Neural crest cell (in vitro differentiated cells): ENCODE measurements at regions not wholly inside any gene's neighbourhood (a gene's known extent, or its start where the extent isn't known, plus 50 kb on each side); places are given as distances from the start of the nearest gene placed in this dataset.

Source experiments
- DNase-seq: peaks from one replicate; pipeline ENCODE4 v3.0.0; 2021; ENCODE audit warnings: low read depth, mixed read lengths, low spot score
- H3K27ac Mint-ChIP-seq: one replicate; pipeline ENCODE4 v1.8.0; 2021; ENCODE audit warnings: mild to moderate bottlenecking, mixed read lengths; ENCODE audit not compliant: unreplicated experiment
- H3K27me3 Mint-ChIP-seq: 2 replicates; pipeline ENCODE4 v1.8.0; 2021; ENCODE audit warnings: low read depth, mild to moderate bottlenecking, mixed read lengths
- H3K36me3 Mint-ChIP-seq: 2 replicates; pipeline ENCODE4 v1.8.0; 2021; ENCODE audit warnings: low read depth, mild to moderate bottlenecking, mixed read lengths
- H3K4me1 Mint-ChIP-seq: 2 replicates; pipeline ENCODE4 v1.8.0; 2021; ENCODE audit warnings: mixed read lengths
- H3K4me3 Mint-ChIP-seq: one replicate; pipeline ENCODE4 v1.8.0; 2021; ENCODE audit warnings: mild to moderate bottlenecking, mixed read lengths
- H3K9me3 Mint-ChIP-seq: 2 replicates; pipeline ENCODE4 v1.8.0; 2021; ENCODE audit warnings: mixed read lengths
- TF ChIP-seq, protein P1 (sequence below): fragments of 200-600 bp; sonication (generic); conservative IDR thresholded peaks from 2 replicates; pipeline ENCODE4 v1.5.0; 2021; ENCODE audit warnings: antibody characterized with exemption, mild to moderate bottlenecking

DNA sequence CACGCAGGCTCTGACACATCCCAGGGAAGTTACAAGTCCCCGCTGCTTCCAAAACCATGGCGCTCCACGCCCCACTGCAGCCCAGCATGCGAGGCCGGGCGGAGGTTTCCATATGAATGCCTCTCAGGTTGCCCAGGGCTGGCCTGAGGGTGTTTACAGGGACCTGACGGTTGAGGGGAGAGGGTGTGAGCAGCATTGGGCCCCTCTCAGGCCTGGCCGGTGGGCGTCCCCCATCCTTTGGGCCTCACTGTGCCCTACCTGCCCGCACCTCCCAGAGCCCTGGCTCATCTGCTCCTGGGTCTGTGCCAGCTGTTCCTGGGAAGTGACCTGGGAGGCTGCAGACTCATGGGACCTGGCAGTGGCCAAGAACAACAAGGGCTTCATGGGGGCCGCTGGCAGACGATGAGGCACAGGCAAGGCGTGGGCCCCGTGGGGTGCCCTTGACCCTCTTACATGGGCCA, 173.5 kb downstream of the C16orf95 start:
- Mint-ChIP-seq H3K27ac (no peak overlapping the region), H3K36me3 (no peaks in the 10 kb centered on the region), H3K4me1 (peaks cover 9% of the 10 kb centered on the region), H3K27me3 (no peaks in the 10 kb centered on the region), H3K4me3 (no peak overlapping the region), H3K9me3 (peaks cover 1% of the 10 kb centered on the region)
- TF ChIP-seq, protein P1, sequence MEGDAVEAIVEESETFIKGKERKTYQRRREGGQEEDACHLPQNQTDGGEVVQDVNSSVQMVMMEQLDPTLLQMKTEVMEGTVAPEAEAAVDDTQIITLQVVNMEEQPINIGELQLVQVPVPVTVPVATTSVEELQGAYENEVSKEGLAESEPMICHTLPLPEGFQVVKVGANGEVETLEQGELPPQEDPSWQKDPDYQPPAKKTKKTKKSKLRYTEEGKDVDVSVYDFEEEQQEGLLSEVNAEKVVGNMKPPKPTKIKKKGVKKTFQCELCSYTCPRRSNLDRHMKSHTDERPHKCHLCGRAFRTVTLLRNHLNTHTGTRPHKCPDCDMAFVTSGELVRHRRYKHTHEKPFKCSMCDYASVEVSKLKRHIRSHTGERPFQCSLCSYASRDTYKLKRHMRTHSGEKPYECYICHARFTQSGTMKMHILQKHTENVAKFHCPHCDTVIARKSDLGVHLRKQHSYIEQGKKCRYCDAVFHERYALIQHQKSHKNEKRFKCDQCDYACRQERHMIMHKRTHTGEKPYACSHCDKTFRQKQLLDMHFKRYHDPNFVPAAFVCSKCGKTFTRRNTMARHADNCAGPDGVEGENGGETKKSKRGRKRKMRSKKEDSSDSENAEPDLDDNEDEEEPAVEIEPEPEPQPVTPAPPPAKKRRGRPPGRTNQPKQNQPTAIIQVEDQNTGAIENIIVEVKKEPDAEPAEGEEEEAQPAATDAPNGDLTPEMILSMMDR = no peak
- no peak for DNase-seq

DNA sequence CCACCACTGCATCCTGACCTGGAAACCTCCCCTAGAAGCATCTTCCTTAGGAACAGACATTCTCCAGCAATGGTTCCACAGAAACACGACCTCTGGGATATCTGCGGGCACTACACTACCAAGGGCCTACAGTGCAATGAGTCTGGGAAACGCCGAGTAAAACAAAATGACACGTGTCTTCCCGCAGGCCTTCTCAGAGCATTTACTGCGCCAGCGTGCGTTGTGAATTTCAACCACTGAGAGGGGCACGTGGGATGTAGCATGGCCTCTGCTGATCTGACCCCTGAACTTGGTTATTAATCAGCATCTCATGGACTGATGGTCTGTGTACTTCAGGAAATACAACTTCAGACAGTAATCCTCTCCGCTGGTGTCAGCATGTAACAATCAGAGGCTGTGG, 173.0 kb downstream of the C16orf95 start:
- H3K4me3 Mint-ChIP-seq = no peak overlapping the region
- DNase-seq = no peak
- peaks cover 6% of the 10 kb centered on the region for H3K4me1 Mint-ChIP-seq
- H3K9me3 Mint-ChIP-seq = peaks cover 5% of the 10 kb centered on the region
- TF ChIP-seq, protein P1 = no peak
- no peak overlapping the region for H3K27ac Mint-ChIP-seq
- H3K36me3 Mint-ChIP-seq = no peaks in the 10 kb centered on the region
- H3K27me3 Mint-ChIP-seq = no peaks in the 10 kb centered on the region

DNA sequence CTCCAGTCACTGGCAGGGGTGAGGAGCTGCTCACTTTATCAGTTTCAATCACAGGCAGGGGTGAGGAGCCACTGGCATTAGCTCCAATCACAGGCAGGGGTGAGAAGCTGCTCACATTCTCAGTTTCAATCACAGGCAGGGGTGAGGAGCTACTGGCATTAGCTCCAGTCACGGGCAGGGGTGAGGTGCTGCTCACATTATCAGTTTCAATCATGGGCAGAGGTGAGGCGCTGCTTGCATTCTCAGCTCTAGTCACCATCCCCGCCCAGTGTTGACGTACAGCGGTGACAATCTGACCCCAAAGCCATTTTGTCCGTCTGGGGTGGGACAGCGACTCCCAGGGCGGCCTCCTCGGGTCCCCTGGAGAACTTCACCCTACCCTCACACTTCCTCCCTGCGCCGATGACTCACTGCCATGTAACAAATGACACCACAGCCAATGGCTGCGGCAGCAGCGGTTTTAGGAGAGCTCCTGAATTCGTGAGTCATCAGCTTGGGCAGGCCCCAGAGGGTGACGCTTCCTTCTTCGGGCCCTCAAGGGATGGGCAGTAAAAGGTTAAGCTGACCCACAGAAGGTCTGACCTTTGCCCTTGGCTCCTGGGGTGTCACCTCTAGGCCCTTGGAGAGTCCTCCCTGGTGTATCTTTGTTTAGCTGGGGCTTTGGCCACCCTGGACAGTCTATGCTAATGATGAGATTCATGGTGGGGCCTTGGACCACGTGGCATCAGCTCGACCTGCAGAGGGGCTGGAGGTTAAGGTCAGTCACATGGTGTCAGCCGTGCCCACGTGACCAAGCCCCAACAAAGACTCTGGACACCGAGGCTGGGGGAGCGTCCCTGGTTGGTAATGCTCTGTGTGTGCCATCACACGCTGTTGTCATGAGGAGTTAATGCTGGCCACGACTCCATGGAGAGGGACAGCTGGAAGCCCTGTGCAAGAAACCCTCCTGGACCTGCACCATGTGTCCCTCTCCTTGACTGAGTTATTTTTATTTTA, 171.7 kb downstream of the C16orf95 start:
- peak overlapping the region; percentile 75 for H3K27ac Mint-ChIP-seq
- peaks cover 4% of the 10 kb centered on the region for H3K4me1 Mint-ChIP-seq

DNA sequence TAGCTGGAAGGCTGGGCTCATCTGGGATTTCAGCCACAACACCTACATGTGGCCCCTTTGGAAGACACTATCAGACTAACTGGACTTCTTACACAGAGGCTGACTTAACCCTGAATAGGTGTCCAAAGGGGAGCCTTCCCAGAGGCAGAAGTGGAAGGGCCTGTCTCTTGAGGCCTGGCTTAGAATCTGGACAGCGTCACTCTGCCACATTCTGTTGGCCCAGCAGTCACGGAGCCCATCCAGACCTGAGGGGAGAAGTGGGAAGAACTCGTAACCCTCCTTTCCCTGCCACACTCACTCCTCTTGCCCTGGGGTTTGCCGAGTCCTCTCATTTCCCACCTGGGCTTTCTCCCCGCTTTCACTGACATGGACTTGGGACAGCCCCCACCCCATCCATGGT, 170.5 kb downstream of the C16orf95 start:
- Mint-ChIP-seq H3K27ac (no peak overlapping the region), H3K4me3 (no peak overlapping the region)

More for the DNA sequence above, 171.7 kb downstream of the C16orf95 start:
- TF ChIP-seq, protein P1 = no peak
- Mint-ChIP-seq H3K36me3 (no peaks in the 10 kb centered on the region), H3K9me3 (peaks cover 5% of the 10 kb centered on the region), H3K4me3 (no peak overlapping the region), H3K27me3 (no peaks in the 10 kb centered on the region)
- DNase-seq = no peak

DNA sequence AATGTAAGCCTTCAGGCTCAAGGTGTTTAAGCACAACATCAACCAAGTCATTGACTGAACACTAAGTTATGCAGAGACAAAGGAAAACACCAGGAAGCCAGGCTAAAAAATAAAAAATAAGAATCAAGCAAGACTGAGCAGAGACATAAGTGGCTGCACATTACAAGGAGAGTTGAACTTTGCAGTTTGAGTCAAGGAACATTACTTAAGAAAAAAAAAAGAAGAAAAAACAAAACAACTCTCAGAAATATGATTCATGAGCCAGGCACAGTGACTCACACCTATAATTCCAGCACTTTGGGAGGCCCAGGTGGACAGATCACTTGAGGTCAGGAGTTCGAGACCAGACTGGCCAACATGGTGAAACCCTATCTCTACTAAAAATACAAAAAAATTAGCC, 168.1 kb downstream of the C16orf95 start:
- TF ChIP-seq, protein P1 = no peak
- Mint-ChIP-seq H3K4me1 (no peaks in the 10 kb centered on the region), H3K4me3 (no peak overlapping the region), H3K36me3 (no peaks in the 10 kb centered on the region), H3K9me3 (peaks cover 7% of the 10 kb centered on the region), H3K27me3 (no peaks in the 10 kb centered on the region), H3K27ac (no peak overlapping the region)
- DNase-seq = no peak

More for the DNA sequence above, 170.5 kb downstream of the C16orf95 start:
- Mint-ChIP-seq H3K27me3 (no peaks in the 10 kb centered on the region), H3K9me3 (peaks cover 5% of the 10 kb centered on the region), H3K36me3 (no peaks in the 10 kb centered on the region), H3K4me1 (no peaks in the 10 kb centered on the region)
- no peak for DNase-seq
- TF ChIP-seq, protein P1 = no peak
